Neural progenitor cell (in vitro differentiated cells): ENCODE measurements at regions not wholly inside any gene's neighbourhood (a gene's known extent, or its start where the extent isn't known, plus 50 kb on each side); places are given as distances from the start of the nearest gene placed in this dataset.
A peak's percentile ranks its signal among the peaks of the same experiment; 100 is the strongest.

Source experiments
- DNase-seq: peaks from one replicate; pipeline ENCODE4 v3.0.0-alpha.2; 2016; ENCODE audit warnings: low spot score
- H2AFZ ChIP-seq: fragments of 200-600 bp; sonication (generic); replicated peaks from 2 replicates; pipeline ENCODE4 v1.6.1; 2016; ENCODE audit warnings: antibody characterized with exemption
- H3F3A ChIP-seq: fragments of 200-600 bp; sonication (generic); 2 replicates; pipeline ENCODE4 v1.6.1; 2016; ENCODE audit warnings: antibody characterized with exemption, low read depth
- H3K27ac ChIP-seq: fragments of 200-600 bp; sonication (generic); 2 replicates; pipeline ENCODE4 v1.5.1; 2016; ENCODE audit warnings: mild to moderate bottlenecking
- H3K27me3 ChIP-seq: fragments of 200-600 bp; sonication (generic); 2 replicates; pipeline ENCODE4 v1.6.1; 2016; ENCODE audit warnings: mild to moderate bottlenecking, moderate library complexity
- H3K36me3 ChIP-seq: fragments of 200-600 bp; sonication (generic); 2 replicates; pipeline ENCODE4 v1.5.1; 2016
- H3K4me1 ChIP-seq: fragments of 200-600 bp; sonication (generic); 2 replicates; pipeline ENCODE4 v1.6.1; 2016; ENCODE audit warnings: mixed run types
- H3K4me2 ChIP-seq: fragments of 200-600 bp; sonication (generic); 2 replicates; pipeline ENCODE4 v1.6.1; 2016
- H3K4me3 ChIP-seq: fragments of 200-600 bp; sonication (generic); 2 replicates; pipeline ENCODE4 v1.5.1; 2016
- H3K79me2 ChIP-seq: fragments of 200-600 bp; sonication (generic); 2 replicates; pipeline ENCODE4 v1.6.1; 2016; ENCODE audit warnings: low read depth
- H3K9ac ChIP-seq: fragments of 200-600 bp; sonication (generic); 2 replicates; pipeline ENCODE4 v1.6.1; 2016
- H3K9me3 ChIP-seq: fragments of 200-600 bp; sonication (generic); 2 replicates; pipeline ENCODE4 v1.5.1; 2016; ENCODE audit warnings: low read depth
- H4K20me1 ChIP-seq: fragments of 200-600 bp; sonication (generic); 2 replicates; pipeline ENCODE4 v1.6.1; 2016; ENCODE audit warnings: low read depth
- H3K27ac Mint-ChIP-seq: 3 replicates; pipeline ENCODE4 v1.8.0; 2021; ENCODE audit warnings: mixed read lengths
- H3K27me3 Mint-ChIP-seq: 2 replicates; pipeline ENCODE4 v1.8.0; 2022; ENCODE audit warnings: low read depth, mild to moderate bottlenecking, inconsistent platforms, moderate library complexity, mixed read lengths; ENCODE audit not compliant: insufficient read depth
- H3K36me3 Mint-ChIP-seq: 3 replicates; pipeline ENCODE4 v1.8.0; 2021; ENCODE audit warnings: mixed read lengths
- H3K4me1 Mint-ChIP-seq: 3 replicates; pipeline ENCODE4 v1.8.0; 2021; ENCODE audit warnings: mixed read lengths
- H3K4me3 Mint-ChIP-seq: 3 replicates; pipeline ENCODE4 v1.8.0; 2021; ENCODE audit warnings: mild to moderate bottlenecking, moderate library complexity, mixed read lengths
- H3K9me3 Mint-ChIP-seq: 3 replicates; pipeline ENCODE4 v1.8.0; 2020; ENCODE audit warnings: mixed read lengths
- EZH2 ChIP-seq: fragments of 200-600 bp; sonication (generic); IDR thresholded peaks from 2 replicates; pipeline ENCODE4 v1.6.1; 2017; ENCODE audit warnings: antibody characterized with exemption, mild to moderate bottlenecking, moderate library complexity
- EZH2phosphoT487 ChIP-seq: fragments of 200-600 bp; sonication (generic); IDR thresholded peaks from 2 replicates; pipeline ENCODE4 v1.6.1; 2017; ENCODE audit warnings: antibody characterized with exemption
- TF ChIP-seq, protein P1 (sequence below): fragments of 200-600 bp; sonication (generic); IDR thresholded peaks from 2 replicates; pipeline ENCODE4 v1.5.1; 2017; ENCODE audit warnings: antibody characterized with exemption, mild to moderate bottlenecking

DNA sequence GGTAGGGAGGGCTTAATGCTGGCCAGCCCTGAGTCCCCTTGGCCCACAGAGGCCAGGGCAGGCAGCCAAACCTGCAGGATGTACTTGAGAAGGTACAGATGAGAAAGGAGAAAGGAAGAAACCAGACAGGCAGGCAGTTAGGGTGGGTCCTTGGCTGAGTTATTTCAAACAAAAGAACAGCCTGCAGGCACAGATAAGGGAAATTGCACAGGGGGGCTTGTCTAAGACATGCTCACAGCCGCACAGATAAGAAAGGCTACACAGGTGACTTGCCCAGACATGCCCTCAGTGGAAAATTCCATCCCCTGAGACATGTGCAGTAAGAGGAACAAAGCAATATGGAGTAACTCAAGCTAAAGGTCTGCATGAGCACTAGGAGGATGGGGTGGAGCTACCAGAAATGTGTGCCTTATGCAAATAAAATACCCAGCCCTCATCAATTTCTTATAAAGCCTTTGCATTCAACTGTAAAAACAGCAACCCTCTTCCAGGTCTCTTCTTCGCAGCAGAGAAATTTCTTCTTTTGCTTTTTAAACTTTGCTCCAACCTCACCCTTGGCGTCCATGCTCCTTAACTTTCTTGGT, 158.2 kb upstream of the RGS6 start:
- H3K27ac Mint-ChIP-seq = peak overlapping the region; percentile 50
- Histone ChIP-seq H3K27me3 (no peaks in the 10 kb centered on the region), H3K36me3 (no peaks in the 10 kb centered on the region), H3K9me3 (no peaks in the 10 kb centered on the region), H3K9ac (no peak overlapping the region), H3F3A (peaks cover 14% of the 10 kb centered on the region), H3K4me3 (no peak overlapping the region), H2AFZ (no peak overlapping the region), H3K4me2 (no peak overlapping the region), H4K20me1 (no peaks in the 10 kb centered on the region), H3K27ac (no peak overlapping the region), H3K79me2 (no peaks in the 10 kb centered on the region), H3K4me1 (peaks cover 9% of the 10 kb centered on the region)
- H3K4me1 Mint-ChIP-seq = peaks cover 23% of the 10 kb centered on the region
- H3K9me3 Mint-ChIP-seq = peaks cover 43% of the 10 kb centered on the region
- no peak for TF ChIP-seq EZH2
- TF ChIP-seq, protein P1, sequence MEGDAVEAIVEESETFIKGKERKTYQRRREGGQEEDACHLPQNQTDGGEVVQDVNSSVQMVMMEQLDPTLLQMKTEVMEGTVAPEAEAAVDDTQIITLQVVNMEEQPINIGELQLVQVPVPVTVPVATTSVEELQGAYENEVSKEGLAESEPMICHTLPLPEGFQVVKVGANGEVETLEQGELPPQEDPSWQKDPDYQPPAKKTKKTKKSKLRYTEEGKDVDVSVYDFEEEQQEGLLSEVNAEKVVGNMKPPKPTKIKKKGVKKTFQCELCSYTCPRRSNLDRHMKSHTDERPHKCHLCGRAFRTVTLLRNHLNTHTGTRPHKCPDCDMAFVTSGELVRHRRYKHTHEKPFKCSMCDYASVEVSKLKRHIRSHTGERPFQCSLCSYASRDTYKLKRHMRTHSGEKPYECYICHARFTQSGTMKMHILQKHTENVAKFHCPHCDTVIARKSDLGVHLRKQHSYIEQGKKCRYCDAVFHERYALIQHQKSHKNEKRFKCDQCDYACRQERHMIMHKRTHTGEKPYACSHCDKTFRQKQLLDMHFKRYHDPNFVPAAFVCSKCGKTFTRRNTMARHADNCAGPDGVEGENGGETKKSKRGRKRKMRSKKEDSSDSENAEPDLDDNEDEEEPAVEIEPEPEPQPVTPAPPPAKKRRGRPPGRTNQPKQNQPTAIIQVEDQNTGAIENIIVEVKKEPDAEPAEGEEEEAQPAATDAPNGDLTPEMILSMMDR = no peak
- TF ChIP-seq EZH2phosphoT487 = no peak
- peaks cover 12% of the 10 kb centered on the region for H3K36me3 Mint-ChIP-seq
- H3K4me3 Mint-ChIP-seq = no peak overlapping the region
- peaks cover 10% of the 10 kb centered on the region for H3K27me3 Mint-ChIP-seq
- DNase-seq = no peak

DNA sequence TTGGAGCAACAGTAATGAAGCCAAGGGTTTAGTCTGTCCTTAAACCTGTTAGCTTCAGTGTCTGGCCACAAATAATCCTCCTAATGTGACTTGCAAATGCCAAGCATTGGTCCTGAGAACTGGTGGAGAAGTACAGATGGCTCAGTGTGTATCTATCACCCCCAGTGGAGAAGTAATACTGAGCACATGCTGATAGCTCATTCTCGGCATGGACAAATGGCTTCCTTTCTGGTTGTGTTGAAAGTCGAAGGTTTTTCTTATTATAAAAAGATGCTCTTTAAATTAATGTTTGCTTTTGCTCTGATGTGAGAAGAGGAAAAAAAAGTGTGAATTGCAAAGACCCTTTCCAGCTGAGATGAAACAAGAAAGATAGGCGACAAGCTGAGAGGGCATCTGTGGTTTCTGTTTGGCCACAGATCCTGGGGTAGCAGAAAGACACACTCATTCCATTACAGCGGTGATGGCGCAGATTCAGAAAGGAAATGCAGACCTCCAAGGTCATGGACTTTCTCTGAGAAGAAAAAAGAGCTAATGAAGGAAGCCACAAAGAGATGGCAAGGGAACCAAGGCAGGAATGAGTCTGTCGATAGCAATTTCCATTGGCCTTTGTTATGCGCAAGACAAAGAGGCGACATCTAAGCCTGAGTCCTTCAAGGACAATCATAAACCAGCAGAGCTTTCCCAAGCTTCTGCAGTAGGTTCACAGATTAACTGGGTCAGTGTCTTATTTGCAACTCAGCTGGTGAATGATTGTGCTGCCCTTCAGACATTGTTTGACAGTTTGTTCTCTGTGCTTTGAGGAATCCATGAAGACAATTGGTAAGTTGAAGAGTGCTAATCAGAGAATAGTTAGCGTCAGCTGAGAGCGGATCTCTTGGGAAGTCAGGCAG, 155.5 kb upstream of the RGS6 start:
- peak; percentile 24 for DNase-seq
- H3K4me1 Mint-ChIP-seq = peaks cover 25% of the 10 kb centered on the region
- no peaks in the 10 kb centered on the region for H3K36me3 ChIP-seq
- peaks cover 9% of the 10 kb centered on the region for H3K4me1 ChIP-seq
- peaks cover 33% of the 10 kb centered on the region for H3K9me3 Mint-ChIP-seq
- peaks cover 10% of the 10 kb centered on the region for H3K36me3 Mint-ChIP-seq
- no peak overlapping the region for H3K27ac ChIP-seq
- no peak overlapping the region for H3K4me3 Mint-ChIP-seq
- H3K27ac Mint-ChIP-seq = peak overlapping the region; percentile 67
- H3K9me3 ChIP-seq = no peaks in the 10 kb centered on the region
- H2AFZ ChIP-seq = no peak overlapping the region
- TF ChIP-seq EZH2 (no peak), EZH2phosphoT487 (no peak)
- TF ChIP-seq, protein P1 = no peak
- H3K27me3 ChIP-seq = no peaks in the 10 kb centered on the region
- H4K20me1 ChIP-seq = no peaks in the 10 kb centered on the region
- H3F3A ChIP-seq = peaks cover 14% of the 10 kb centered on the region
- no peak overlapping the region for H3K4me3 ChIP-seq
- no peaks in the 10 kb centered on the region for H3K79me2 ChIP-seq
- H3K9ac ChIP-seq = no peak overlapping the region
- peaks cover 13% of the 10 kb centered on the region for H3K27me3 Mint-ChIP-seq
- no peak overlapping the region for H3K4me2 ChIP-seq

DNA sequence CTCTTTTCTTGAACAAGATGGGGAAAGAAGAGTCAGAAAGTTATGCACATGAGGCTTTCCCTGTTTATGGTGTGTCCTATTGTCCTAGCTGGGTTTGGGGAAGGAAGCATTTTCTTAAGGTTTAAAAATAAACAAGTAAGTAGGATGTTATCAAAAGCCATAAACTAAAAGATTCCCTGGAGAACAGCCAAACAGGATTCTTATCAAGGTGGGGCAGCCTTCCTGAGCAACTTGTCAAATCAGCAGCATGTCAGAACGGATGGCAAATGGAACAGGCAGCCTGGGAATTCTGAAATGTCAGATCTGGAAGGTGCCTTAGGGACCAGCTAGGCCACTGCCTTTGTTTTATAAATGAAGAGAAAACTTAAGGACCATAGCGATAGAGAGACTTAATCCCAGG, 152.2 kb upstream of the RGS6 start:
- H3K79me2 ChIP-seq = no peaks in the 10 kb centered on the region
- H3K4me3 ChIP-seq = no peak overlapping the region
- Mint-ChIP-seq H3K27ac (no peak overlapping the region), H3K9me3 (peaks cover 12% of the 10 kb centered on the region), H3K36me3 (no peaks in the 10 kb centered on the region), H3K4me1 (peaks cover 21% of the 10 kb centered on the region), H3K4me3 (no peak overlapping the region), H3K27me3 (peaks cover 3% of the 10 kb centered on the region)
- H4K20me1 ChIP-seq = no peaks in the 10 kb centered on the region
- no peak for TF ChIP-seq EZH2phosphoT487
- TF ChIP-seq EZH2 = no peak
- TF ChIP-seq, protein P1 = no peak
- no peak overlapping the region for H2AFZ ChIP-seq
- H3K9me3 ChIP-seq = no peaks in the 10 kb centered on the region
- peaks cover 14% of the 10 kb centered on the region for H3F3A ChIP-seq
- no peak overlapping the region for H3K9ac ChIP-seq
- H3K4me2 ChIP-seq = no peak overlapping the region
- H3K36me3 ChIP-seq = no peaks in the 10 kb centered on the region
- no peak overlapping the region for H3K27ac ChIP-seq
- H3K4me1 ChIP-seq = peaks cover 9% of the 10 kb centered on the region
- H3K27me3 ChIP-seq = no peaks in the 10 kb centered on the region
- no peak for DNase-seq
